IPS DF 6.9 (cell line): ENCODE measurements at regions not wholly inside any gene's neighbourhood (a gene's known extent, or its start where the extent isn't known, plus 50 kb on each side); places are given as distances from the start of the nearest gene placed in this dataset.
"Not testable (repeated sequence)": the region's sequence is repeated elsewhere in the genome, so short reads cannot be mapped to it uniquely, and the experiment has no call there.

Experiments
- DNase-seq: peaks from one replicate; pipeline ENCODE4 v3.0.0-alpha.2; 2013; ENCODE audit warnings: low read depth, low spot score
- H3K27ac ChIP-seq: one replicate; pipeline ENCODE4 v1.5.1; 2013; ENCODE audit warnings: low read length, control low read depth
- H3K27me3 ChIP-seq: 2 replicates; pipeline ENCODE4 v1.6.1; 2013; ENCODE audit warnings: mild to moderate bottlenecking, low read length; ENCODE audit not compliant: control insufficient read depth, insufficient read depth
- H3K36me3 ChIP-seq: 2 replicates; pipeline ENCODE4 v1.6.1; 2013; ENCODE audit warnings: low read length; ENCODE audit not compliant: control insufficient read depth, insufficient read depth
- H3K4me1 ChIP-seq: 2 replicates; pipeline ENCODE4 v1.6.1; 2013; ENCODE audit warnings: low read length; ENCODE audit not compliant: control insufficient read depth, insufficient read depth
- H3K4me3 ChIP-seq: 2 replicates; pipeline ENCODE4 v1.5.1; 2013; ENCODE audit warnings: mild to moderate bottlenecking, low read length
- H3K9me3 ChIP-seq: 2 replicates; pipeline ENCODE4 v1.6.1; 2013; ENCODE audit warnings: low read length, inconsistent platforms; ENCODE audit not compliant: control insufficient read depth, insufficient read depth
- WGBS: extraction: QIAGEN DNeasy Blood & Tissue Kit; methylation state at CpG from one replicate; pipeline ENCODE4 v1.1.7; 2013; ENCODE audit warnings: mixed read lengths, missing lambda C conversion rate; ENCODE audit not compliant: insufficient read length, insufficient coverage; 5-methylcytosine and 5-hydroxymethylcytosine counted together

DNA sequence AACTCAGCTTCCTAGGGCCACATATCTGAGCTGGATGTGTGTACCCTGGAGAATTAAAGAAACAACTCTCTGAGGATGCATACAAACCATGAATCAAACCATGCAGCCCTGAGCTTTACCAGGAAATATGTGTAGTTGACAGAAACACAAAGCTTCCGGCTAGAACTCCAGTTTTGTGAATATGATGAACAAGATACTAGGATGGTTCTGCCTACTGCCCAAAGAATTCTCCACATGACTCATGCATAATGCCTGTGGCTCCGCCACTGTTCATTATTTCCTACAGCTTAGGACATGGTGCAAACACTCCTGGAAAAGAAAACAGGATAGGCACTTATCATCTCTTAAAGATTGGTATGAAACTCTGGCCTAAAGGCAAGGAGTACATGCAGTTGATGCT, 343.4 kb downstream of the DNAH5 start:
- H3K27ac ChIP-seq, result no peak overlapping the region
- WGBS, result no CpG with 5 or more reads among the region's 2 CpGs
- H3K9me3 ChIP-seq, result no peaks in the 10 kb centered on the region
- H3K36me3 ChIP-seq, result no peaks in the 10 kb centered on the region
- no peaks in the 10 kb centered on the region for H3K27me3 ChIP-seq
- no peak for DNase-seq
- H3K4me1 ChIP-seq, result no peaks in the 10 kb centered on the region
- no peak overlapping the region for H3K4me3 ChIP-seq

- Histone ChIP-seq H3K4me1 (no peaks in the 10 kb centered on the region), H3K27me3 (no peaks in the 10 kb centered on the region), H3K36me3 (no peaks in the 10 kb centered on the region), H3K27ac (no peak overlapping the region), H3K4me3 (no peak overlapping the region), H3K9me3 (no peaks in the 10 kb centered on the region)
- DNase-seq, result no peak
- WGBS, result no CpG with 5 or more reads among the region's 6 CpGs
These were observed 348.5 kb downstream of the DNAH5 start for GRCh38 chr5:13595978-13596377.

GRCh38 chr5:13591621-13592020, 352.9 kb downstream of the DNAH5 start:
- H3K27ac ChIP-seq, result no peak overlapping the region
- H3K4me1 ChIP-seq, result no peaks in the 10 kb centered on the region; the same call in 1 of the 2 replicates
- no peaks in the 10 kb centered on the region for H3K27me3 ChIP-seq
- no peak for DNase-seq
- no peaks in the 10 kb centered on the region for H3K9me3 ChIP-seq
- no peak overlapping the region for H3K4me3 ChIP-seq
- WGBS, result no CpG with 5 or more reads among the region's 1 CpG
- no peaks in the 10 kb centered on the region for H3K36me3 ChIP-seq

- H3K36me3 ChIP-seq, result no peaks in the 10 kb centered on the region
- H3K4me1 ChIP-seq, result no peaks in the 10 kb centered on the region; the same call in 1 of the 2 replicates
- H3K9me3 ChIP-seq, result no peaks in the 10 kb centered on the region; the same call in 1 of the 2 replicates
- no peaks in the 10 kb centered on the region for H3K27me3 ChIP-seq
- no CpG with 5 or more reads among the region's 2 CpGs for WGBS
- no peak overlapping the region for H3K27ac ChIP-seq
- no peak for DNase-seq
- H3K4me3 ChIP-seq, result no peak overlapping the region
These were observed 359.2 kb downstream of the DNAH5 start for GRCh38 chr5:13585324-13585723.

DNA sequence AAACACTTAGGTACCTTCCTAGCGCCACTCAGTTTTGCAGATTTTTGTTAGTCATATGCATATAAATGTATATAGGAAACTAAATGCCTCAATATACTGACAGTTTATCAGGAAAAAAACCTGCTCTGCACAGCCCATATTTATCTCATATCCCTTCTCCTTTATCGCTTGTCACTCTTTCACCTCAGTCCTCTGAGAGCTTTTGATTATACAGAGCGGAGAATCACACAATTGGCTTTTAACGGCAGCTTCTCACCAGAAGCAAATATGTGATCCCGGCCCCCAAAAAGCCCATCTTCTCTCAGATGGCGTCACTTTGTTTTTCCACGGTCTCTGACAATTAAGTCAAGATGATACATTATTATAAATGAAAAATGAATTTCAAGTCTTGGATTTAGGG, 362.6 kb downstream of the DNAH5 start:
- no peaks in the 10 kb centered on the region for H3K27me3 ChIP-seq
- H3K27ac ChIP-seq, result no peak overlapping the region
- no peaks in the 10 kb centered on the region for H3K36me3 ChIP-seq
- H3K4me3 ChIP-seq, result no peak overlapping the region
- no peaks in the 10 kb centered on the region; the same call in 1 of the 2 replicates for H3K4me1 ChIP-seq
- H3K9me3 ChIP-seq, result no peaks in the 10 kb centered on the region; the same call in 1 of the 2 replicates
- no peak for DNase-seq
- no CpG with 5 or more reads among the region's 7 CpGs for WGBS

DNA sequence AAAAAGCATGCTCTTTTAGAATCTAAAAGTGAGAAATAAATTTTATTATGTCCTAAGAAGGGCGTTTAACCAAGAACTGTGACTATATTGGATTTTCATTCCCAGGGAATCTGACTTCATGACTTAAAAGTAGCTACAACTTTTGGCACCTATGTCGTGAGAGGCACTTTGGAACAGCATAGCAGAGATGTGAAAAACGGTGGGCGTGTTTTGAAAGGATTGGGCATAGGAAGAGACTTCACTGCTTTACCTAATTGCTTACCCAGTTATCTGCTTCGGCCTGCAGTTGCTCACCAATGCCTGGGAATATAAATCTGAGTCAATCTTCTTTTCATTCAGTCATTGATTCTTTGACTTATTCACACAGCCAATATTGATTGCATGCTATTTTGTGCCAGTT, 363.4 kb downstream of the DNAH5 start:
- H3K9me3 ChIP-seq, result no peaks in the 10 kb centered on the region; the same call in 1 of the 2 replicates
- no CpG with 5 or more reads among the region's 5 CpGs for WGBS
- no peak for DNase-seq
- H3K4me3 ChIP-seq, result no peak overlapping the region
- H3K4me1 ChIP-seq, result no peaks in the 10 kb centered on the region
- no peaks in the 10 kb centered on the region for H3K36me3 ChIP-seq
- no peaks in the 10 kb centered on the region for H3K27me3 ChIP-seq
- no peak overlapping the region for H3K27ac ChIP-seq

- no peak overlapping the region for H3K4me3 ChIP-seq
- no CpG with 5 or more reads among the region's 5 CpGs for WGBS
- H3K4me1 ChIP-seq, result no peaks in the 10 kb centered on the region
- H3K27ac ChIP-seq, result no peak overlapping the region
- H3K27me3 ChIP-seq, result no peaks in the 10 kb centered on the region
- H3K36me3 ChIP-seq, result no peaks in the 10 kb centered on the region
- no peak for DNase-seq
- H3K9me3 ChIP-seq, result no peaks in the 10 kb centered on the region
These were observed 364.4 kb downstream of the DNAH5 start for GRCh38 chr5:13580058-13580457.

GRCh38 chr5:13579091-13579490, 365.4 kb downstream of the DNAH5 start:
- WGBS, result no CpG with 5 or more reads among the region's 9 CpGs
- not testable (repeated sequence) for H3K4me1 ChIP-seq, H3K27ac ChIP-seq, H3K4me3 ChIP-seq, DNase-seq, H3K9me3 ChIP-seq, H3K36me3 ChIP-seq, H3K27me3 ChIP-seq

GRCh38 chr5:13578311-13579039, 366.0 kb downstream of the DNAH5 start:
- H3K4me3 ChIP-seq, H3K27ac ChIP-seq, H3K36me3 ChIP-seq, H3K9me3 ChIP-seq, DNase-seq, H3K4me1 ChIP-seq, H3K27me3 ChIP-seq: not testable (repeated sequence)
- no CpG with 5 or more reads among the region's 48 CpGs for WGBS

DNA sequence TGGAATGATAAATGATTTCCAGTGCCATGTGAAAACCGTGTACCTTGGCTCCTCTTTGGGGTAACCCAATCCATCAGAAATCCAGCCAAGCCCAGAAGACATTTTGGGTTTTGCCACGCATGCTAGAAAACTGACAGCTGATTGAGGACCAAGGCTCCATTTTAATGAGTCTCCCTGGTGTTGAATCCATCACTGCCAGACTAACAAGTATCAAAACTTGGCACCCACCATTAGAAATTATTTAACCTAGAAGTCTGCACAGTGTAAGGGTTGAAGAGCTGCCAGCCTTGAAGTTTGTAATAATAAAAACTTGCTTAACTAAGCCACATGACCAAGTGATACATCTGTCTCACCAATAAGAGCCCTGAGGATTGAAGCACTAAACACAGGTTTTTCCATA, 369.9 kb downstream of the DNAH5 start:
- Histone ChIP-seq H3K9me3 (no peaks in the 10 kb centered on the region), H3K4me1 (no peaks in the 10 kb centered on the region), H3K27me3 (no peaks in the 10 kb centered on the region), H3K27ac (no peak overlapping the region), H3K4me3 (no peak overlapping the region), H3K36me3 (no peaks in the 10 kb centered on the region)
- no peak for DNase-seq
- no CpG with 5 or more reads among the region's 2 CpGs for WGBS

DNA sequence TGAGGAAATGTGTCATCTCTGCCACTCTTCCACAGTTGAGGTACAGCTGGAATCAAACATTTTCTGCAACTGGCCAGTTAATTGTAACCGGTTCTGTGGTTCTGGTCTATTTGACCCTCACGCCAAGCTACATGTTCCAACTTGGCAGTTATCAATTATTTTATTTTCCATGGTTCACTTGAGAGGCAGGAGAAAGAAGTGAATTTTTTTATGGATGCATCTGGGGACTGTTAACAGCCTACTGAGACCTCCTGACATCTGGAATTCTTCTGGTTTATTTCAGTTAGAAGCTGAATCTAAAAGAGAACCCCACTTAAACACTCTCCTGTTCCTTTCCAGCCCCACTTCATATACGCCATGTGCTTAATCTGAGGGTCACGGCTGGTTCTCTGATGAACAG, 372.3 kb downstream of the DNAH5 start:
- Histone ChIP-seq H3K4me3 (no peak overlapping the region), H3K27ac (no peak overlapping the region), H3K27me3 (no peaks in the 10 kb centered on the region), H3K4me1 (no peaks in the 10 kb centered on the region), H3K36me3 (no peaks in the 10 kb centered on the region), H3K9me3 (no peaks in the 10 kb centered on the region)
- WGBS, result no CpG with 5 or more reads among the region's 4 CpGs
- no peak for DNase-seq
